ENCODE measurements at regions not wholly inside any gene's neighbourhood (a gene's known extent, or its start where the extent isn't known, plus 50 kb on each side); places are given as distances from the start of the nearest gene placed in this dataset.

- no peak for TF ChIP-seq POLR2A (IDR thresholded peaks at IDR 0.05; ENCODE audit: low read depth, low read length)
- no peak for TF ChIP-seq TAF1 (IDR thresholded peaks at IDR 0.05; ENCODE audit: borderline replicate concordance, low read depth, low read length)
These were observed 700.6 kb downstream of the SEMA5A start for GRCh38 chr5:8845296-8845695.
